H7 (cell line): ENCODE measurements at regions not wholly inside any gene's neighbourhood (a gene's known extent, or its start where the extent isn't known, plus 50 kb on each side); places are given as distances from the start of the nearest gene placed in this dataset.
"Not testable (repeated sequence)": the region's sequence is repeated elsewhere in the genome, so short reads cannot be mapped to it uniquely, and the experiment has no call there.

ENCODE experiments used
- DNase-seq: peaks from one replicate; pipeline ENCODE4 v3.0.0; 2012
- H3K27me3 ChIP-seq: 2 replicates; pipeline ENCODE4 v1.6.0; 2011; ENCODE audit warnings: mild to moderate bottlenecking, low read length; ENCODE audit not compliant: control insufficient read depth, insufficient read depth
- H3K36me3 ChIP-seq: replicated peaks from 2 replicates; pipeline ENCODE4 v1.5.1; 2011; ENCODE audit warnings: low read length; ENCODE audit not compliant: control insufficient read depth, insufficient read depth
- H3K4me3 ChIP-seq: 2 replicates; pipeline ENCODE4 v1.5.1; 2011; ENCODE audit warnings: low read depth, mild to moderate bottlenecking, control low read depth, low read length, moderate library complexity; ENCODE audit not compliant: insufficient read depth

DNA sequence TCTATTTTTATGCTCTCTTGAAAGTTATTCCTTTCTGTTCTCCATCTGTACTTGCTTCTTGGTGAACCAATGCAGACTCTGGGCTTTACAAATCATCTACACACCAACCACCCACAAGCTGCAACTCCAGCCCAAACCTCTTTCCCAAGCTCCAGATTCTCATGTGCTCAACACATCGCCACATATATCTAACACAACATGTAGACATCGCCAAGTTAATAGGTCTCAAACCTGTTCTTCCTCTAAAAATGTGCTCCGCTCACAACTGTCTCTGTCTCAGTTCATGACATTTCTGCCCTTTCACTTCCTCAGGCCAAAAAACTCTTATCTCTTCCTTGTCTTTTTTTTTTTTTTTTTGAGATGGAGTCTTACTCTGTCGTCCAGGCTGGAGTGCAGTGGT lies 95.7 kb upstream of the EEPD1 start:
- Histone ChIP-seq H3K4me3 (no peak overlapping the region), H3K27me3 (no peaks in the 10 kb centered on the region), H3K36me3 (no peaks in the 10 kb centered on the region)
- DNase-seq = no peak

DNA sequence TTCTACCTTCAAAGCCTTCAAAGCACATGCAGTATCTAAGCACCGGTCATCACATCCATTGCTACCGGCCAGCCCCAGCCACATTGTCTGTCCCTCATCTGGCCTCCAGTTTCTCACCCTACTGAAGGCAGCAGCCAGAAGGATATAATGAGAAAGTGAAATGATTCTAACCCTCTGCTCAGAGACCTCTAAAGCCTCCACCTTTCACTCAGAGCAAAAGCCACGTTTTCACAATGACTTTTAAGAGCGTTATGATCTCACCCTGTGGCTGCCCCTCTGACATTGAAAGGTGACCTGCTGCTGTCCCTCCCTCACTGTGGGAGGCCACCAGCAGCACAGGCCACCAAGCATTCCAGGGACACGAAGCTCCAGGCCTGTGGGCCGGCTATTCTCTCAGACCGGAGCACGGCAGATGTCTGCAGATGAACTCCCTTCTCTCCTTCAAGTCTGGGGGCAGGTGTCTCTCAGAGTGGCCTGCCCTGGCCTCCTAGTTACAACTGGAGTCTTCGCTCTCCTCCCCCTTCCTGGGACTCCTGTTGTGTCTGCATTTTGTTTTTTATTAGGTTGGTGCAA lies 94.9 kb upstream of the EEPD1 start:
- Histone ChIP-seq H3K4me3 (no peak overlapping the region), H3K27me3 (no peaks in the 10 kb centered on the region)
- no peak for DNase-seq

DNA sequence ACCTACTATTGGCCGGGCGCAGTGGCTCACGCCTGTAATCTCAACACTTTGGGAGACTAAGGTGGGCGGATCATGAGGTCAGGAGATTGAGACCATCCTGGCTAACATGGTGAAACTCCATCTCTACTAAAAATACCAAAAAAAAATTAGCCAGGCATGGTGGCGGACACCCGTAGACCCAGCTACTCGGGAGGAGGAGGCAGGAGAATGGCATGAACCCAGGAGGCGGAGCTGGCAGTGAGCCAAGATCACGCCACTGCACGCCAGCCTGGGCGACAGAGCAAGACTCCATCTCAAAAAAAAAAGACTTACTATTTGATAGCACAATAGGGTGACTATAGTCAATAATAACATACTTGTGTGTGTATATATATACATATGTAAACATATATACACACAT lies 92.7 kb upstream of the EEPD1 start:
- H3K27me3 ChIP-seq, DNase-seq, H3K4me3 ChIP-seq, H3K36me3 ChIP-seq: not testable (repeated sequence)

More for the DNA sequence above, 94.9 kb upstream of the EEPD1 start:
- H3K36me3 ChIP-seq = no peaks in the 10 kb centered on the region

DNA sequence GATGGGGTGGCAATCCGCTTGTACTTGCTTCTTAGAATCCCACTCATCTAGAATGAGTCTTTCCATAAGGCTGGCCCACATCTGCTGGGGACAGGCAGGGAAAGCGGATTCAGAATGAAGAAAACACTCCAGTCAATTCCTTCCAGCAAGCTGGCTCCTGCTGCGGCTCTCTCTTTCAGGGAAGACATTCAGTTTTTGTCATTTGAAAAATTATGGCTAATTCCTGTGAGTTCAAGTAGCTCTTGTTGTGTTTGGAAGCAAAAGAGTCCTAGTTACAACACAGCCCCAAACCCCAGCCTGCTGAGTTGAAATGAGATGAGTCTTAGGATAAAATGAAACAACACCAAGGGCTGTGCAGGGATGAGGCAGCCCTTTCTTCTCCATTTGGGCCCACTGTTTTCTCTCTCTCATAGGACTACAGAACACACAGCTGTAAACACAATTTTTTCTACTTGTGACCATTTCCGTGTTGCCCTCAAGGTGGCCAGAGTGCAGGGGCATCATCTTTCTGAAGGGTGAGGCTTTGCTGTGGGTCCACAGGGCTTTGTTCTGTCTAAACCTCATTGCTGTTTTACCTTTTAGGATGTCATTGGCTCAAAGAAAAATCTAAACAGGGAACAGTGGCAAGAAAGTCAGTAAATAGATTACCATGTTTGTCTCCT lies 90.8 kb upstream of the EEPD1 start:
- Histone ChIP-seq H3K4me3 (no peak overlapping the region), H3K27me3 (no peaks in the 10 kb centered on the region), H3K36me3 (no peaks in the 10 kb centered on the region)
- DNase-seq = no peak

DNA sequence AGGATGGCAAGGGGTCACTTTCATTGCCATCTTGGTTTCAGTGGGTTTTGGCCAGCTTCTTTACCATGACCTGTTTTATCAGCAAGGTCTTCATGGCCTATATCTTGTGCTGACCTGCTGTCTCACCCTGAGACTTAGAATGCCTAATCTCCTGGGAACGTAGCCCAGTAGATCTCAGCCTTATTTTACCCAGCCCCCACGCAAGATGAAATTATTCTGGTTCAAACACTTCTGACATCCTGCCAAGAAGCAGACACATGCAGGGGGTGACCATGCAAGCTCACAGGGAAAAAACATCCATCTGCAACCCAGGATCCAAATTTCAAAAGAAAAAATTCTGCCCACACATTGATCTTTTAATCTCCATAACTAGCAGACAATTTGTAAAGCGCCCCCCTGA lies 88.4 kb upstream of the EEPD1 start:
- H3K36me3 ChIP-seq = no peaks in the 10 kb centered on the region
- no peak overlapping the region for H3K4me3 ChIP-seq
- H3K27me3 ChIP-seq = no peaks in the 10 kb centered on the region
- no peak for DNase-seq

DNA sequence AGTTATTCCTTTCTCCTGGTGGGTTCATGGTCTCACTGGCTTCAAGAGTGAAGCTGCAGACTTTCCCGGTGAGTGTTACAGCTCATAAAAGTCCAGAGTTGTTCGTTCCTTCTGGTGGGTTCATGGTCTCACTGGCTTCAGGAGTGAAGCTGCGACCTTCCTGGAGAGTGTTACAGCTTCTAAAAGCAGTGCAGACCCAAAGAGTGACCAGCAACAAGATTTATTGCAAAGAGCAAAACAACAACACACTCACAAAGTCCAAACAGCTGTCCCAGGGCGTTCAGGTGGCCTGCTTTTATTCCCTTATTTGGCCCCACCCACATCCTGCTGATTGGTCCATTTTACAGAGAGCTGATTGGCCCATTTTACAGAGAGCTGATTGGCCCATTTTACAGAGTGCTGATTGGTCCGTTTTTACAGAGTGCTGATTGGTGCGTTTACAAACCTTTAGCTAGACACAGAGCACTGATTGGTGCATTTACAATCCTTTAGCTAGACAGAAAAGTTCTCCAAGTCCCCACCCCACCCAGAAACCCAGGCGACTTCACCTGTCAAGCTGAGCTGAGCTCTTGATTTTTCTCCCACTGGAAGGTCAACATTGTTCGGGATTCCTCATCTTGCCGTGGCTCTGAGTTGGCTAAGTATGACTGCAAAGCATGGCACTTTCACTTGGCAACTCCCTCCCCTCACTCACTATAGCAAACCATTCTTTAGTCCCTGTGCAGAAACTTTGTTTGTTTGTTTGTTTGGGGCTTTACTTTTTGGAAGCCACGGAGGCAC lies 87.3 kb upstream of the EEPD1 start:
- not testable (repeated sequence) for H3K36me3 ChIP-seq, H3K4me3 ChIP-seq, H3K27me3 ChIP-seq, DNase-seq

DNA sequence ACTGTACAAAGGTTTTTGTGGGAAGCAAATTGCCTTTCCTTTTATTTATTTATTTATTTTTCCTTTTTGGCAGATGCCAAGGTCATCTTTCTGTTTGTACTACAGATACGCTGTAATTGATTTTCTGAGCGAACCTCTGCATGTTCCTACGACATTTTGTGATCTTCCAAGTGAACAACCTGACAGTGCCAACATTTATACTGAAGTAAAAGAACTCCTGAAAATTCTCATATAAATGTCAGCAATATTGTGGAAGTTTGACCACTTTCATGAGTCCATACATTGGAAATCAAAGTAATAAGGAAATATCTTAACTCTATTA lies 86.8 kb upstream of the EEPD1 start:
- Histone ChIP-seq H3K27me3 (no peaks in the 10 kb centered on the region), H3K4me3 (no peak overlapping the region), H3K36me3 (no peaks in the 10 kb centered on the region)
- DNase-seq = no peak

DNA sequence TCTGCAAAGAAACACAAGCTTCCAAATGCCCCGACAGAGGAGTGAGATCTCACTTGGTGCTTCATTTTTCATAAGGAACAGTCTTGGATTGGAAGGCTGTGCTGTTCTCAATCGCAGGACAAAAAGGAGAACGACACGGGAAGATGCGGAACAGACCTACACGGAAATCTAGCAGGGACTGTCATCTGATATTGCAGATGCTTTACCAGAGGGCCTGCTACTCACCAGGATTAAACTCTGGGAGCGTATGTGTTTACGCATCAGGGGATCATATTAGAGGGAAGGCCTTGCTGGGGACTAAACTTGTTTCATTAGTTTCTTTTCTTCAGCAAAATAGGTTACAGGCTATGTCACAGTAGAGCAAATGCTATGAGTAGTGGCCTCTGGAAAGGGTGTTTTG lies 82.8 kb upstream of the EEPD1 start:
- Histone ChIP-seq H3K4me3 (no peak overlapping the region), H3K36me3 (no peaks in the 10 kb centered on the region), H3K27me3 (no peaks in the 10 kb centered on the region)
- DNase-seq = no peak

DNA sequence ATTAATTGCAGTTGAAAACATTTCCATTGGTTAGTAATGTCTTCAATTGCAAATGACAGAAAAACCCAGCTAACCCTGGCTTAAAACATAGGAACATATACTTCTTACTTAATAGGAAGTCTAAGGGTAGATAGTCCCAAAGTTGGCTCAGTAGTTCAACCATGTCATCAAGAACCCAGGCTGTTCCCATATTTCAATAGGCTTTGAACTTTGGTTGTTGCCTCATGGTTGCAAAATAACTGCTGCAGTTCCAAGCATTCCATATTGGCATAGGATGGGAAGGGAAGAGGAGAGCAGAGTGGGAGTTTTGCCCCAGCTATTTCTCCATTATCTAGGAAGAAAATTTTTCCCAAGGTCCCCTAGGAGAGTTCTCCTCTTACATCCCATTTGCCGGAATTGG lies 81.4 kb upstream of the EEPD1 start:
- Histone ChIP-seq H3K4me3 (no peak overlapping the region), H3K27me3 (no peaks in the 10 kb centered on the region), H3K36me3 (no peaks in the 10 kb centered on the region)
- no peak for DNase-seq

DNA sequence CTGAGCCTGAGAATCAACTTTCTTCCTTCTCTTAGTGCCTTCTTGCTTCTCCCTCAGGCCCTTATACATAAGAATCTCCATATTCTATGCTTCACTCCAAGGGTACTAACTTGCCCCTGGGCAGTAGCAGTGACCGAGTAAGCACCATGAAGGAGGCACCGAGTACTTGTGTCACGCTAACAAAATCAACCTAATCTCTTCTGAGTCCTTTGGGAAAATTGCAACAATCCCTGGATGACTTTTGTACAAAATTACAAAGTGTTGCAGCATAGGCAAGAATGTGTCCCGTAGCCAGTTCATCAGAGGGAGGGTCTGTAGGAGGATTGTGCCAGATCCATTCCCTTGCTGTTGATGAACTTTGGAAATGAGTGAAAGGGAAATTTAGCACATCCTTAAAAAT lies 80.4 kb upstream of the EEPD1 start:
- H3K4me3 ChIP-seq = no peak overlapping the region
- no peak for DNase-seq
- H3K27me3 ChIP-seq = no peaks in the 10 kb centered on the region
- no peaks in the 10 kb centered on the region for H3K36me3 ChIP-seq

DNA sequence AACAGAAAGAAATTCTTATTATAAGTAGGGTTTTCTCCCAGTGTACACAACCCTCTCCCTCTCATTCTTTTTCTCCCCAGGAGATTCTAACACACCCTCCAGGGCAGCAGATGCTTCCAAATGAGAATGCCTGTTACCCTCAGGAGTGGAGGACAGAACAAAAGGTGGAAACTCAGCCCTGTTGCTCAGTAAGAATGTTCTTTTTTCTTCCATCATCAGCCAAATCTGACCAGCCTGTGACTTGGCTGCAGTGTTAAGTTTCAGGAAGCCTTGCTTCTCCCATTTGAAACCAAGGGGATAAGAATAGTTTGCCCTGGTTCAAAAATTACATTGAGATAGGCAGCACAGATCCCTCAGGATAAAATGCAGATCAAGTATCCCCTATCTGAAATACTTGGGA lies 77.5 kb upstream of the EEPD1 start:
- Histone ChIP-seq H3K27me3 (no peaks in the 10 kb centered on the region), H3K36me3 (no peaks in the 10 kb centered on the region), H3K4me3 (no peak overlapping the region)
- DNase-seq = no peak

DNA sequence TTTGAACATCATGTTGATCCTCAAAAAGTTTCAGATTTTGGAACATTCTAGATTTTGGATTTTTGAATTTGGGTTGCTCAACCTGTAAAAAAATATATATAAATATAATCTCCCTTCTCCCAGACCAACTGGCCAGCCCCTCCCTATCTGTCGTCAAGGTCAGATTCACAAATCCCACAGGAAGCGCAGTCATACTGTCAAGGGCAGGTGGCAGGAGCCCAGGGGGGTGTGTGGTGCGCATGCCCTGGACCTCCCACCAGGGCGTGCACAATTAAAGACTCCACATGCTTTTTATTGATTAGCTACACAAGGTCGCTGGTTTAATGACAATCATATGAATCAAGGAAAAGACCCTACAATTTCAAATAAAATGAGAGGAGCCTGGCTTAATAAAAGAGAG lies 77.0 kb upstream of the EEPD1 start:
- no peak overlapping the region for H3K4me3 ChIP-seq
- no peak for DNase-seq

DNA sequence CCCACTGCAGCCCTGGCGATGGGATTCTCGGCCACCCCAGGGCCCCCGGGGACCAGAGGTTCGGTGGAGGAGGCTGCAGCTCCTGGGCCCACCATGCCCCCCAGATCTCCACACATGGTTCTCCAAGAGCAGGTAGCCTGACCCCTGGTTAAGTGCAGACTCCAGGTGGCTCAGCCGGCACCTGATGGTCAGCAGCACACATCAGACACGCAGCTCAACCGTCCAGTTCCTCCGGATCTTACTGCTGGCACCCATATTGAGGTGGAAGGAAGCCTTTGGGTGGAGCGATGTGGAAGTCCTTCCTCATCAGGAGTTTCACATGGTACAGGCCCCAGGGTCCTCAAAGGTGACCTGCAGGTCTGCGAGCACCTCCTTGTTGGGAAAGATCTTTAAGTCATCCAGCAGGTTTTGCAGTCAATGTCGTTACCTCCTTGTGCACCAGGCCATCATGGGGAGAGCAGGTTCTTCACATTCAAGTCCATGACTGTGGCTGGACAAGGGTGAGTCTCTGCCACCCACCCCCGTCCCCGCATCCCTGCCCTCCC lies 74.2 kb upstream of the EEPD1 start:
- no peaks in the 10 kb centered on the region for H3K27me3 ChIP-seq
- H3K4me3 ChIP-seq = no peak overlapping the region
- H3K36me3 ChIP-seq = no peaks in the 10 kb centered on the region
- DNase-seq = no peak

More for the DNA sequence above, 77.0 kb upstream of the EEPD1 start:
- Histone ChIP-seq H3K27me3 (no peaks in the 10 kb centered on the region), H3K36me3 (no peaks in the 10 kb centered on the region)

DNA sequence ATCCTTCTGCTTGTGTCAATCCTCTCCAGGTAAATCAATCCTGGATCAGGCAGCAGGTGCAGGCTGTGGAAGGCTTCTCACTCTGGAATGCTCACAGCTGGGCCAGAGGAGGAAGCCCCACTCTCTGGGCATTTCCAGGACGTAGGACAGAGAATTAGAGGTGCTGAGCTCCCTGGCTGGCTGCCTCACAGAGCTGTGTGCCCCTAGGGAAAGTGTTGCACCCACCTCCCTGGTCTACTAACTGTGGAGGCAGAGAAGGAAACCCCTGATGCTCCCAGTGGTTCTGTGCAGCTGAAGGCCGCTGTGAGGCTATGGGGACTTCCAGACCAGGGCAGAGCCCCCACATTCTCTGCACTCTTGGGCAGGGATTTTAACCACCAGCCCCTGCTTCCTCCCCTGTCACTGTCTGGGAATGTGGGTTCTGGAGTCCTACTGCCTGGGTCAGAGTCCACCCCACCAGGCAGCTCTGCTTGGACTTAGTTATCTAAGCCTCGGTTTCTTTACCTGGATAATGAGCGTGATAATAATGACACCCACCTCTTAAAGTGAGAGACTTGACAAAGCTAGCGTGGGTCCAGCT lies 73.5 kb upstream of the EEPD1 start:
- no peak overlapping the region for H3K4me3 ChIP-seq
- no peaks in the 10 kb centered on the region for H3K36me3 ChIP-seq
- DNase-seq = no peak
- H3K27me3 ChIP-seq = no peaks in the 10 kb centered on the region; the same call in 1 of the 2 replicates

DNA sequence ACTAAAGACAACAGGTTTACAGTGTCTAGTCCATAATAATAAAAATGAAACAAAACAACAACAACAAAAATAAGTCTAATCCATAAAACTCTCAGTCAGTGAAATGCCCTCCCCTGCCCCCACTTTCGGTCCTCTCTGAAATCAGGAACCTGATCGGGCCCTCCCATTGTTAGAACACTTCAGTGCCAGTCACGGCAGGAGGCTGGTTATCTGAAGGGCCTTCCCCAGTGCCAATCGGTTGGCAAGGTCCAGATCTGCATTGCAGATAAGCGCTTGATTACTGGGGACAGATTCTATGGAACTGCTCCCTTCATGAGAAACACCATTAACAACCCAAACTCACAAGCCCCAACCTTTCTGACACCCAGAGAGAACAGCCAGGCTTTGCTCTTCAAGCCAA lies 72.2 kb upstream of the EEPD1 start:
- DNase-seq = no peak
- no peaks in the 10 kb centered on the region for H3K36me3 ChIP-seq
- H3K27me3 ChIP-seq = no peaks in the 10 kb centered on the region; the same call in 1 of the 2 replicates
- H3K4me3 ChIP-seq = no peak overlapping the region
